ENCODE measurements at regions not wholly inside any gene's neighbourhood (a gene's known extent, or its start where the extent isn't known, plus 50 kb on each side); places are given as distances from the start of the nearest gene placed in this dataset.

GRCh38 chr18:48459016-48459415 lies 49.8 kb upstream of the ZBTB7C start:
- Histone ChIP-seq H3K27ac (ENCODE audit: low read length) (no peak overlapping the region), H3K4me3 (ENCODE audit: low read depth in 2 of 2, low read length in 2 of 2) (no peak overlapping the region), H3K36me3 (ENCODE audit: control insufficient read depth, insufficient read depth, low read length) (no peaks in the 10 kb centered on the region), H3K4me1 (ENCODE audit: control insufficient read depth, insufficient read depth, low read length) (no peaks in the 10 kb centered on the region), H3K27me3 (ENCODE audit: control insufficient read depth, insufficient read depth, low read length) (no peaks in the 10 kb centered on the region), H3K9me3 (ENCODE audit: control insufficient read depth, insufficient read depth, low read depth, low read length) (no peaks in the 10 kb centered on the region)
- TF ChIP-seq CTCF (IDR thresholded peaks at IDR 0.05): no peak
- TF ChIP-seq SIN3A (IDR thresholded peaks at IDR 0.05; ENCODE audit: borderline replicate concordance, insufficient read depth, low read depth, low read length): no peak
- no peak for TF ChIP-seq TCF7L2 (IDR thresholded peaks at IDR 0.05; ENCODE audit: low read depth, low read length)
- TF ChIP-seq REST (IDR thresholded peaks at IDR 0.05; ENCODE audit: insufficient read depth in 1 of 2, low read depth in 2 of 2, low read length in 1 of 2): no peak
- no peak for TF ChIP-seq POLR2AphosphoS5 (IDR thresholded peaks at IDR 0.05; ENCODE audit: low read depth, low read length)
- intact Hi-C loops (cut with micrococcal nuclease; ENCODE audit: unreplicated experiment): no loop called here
- no TSS peak for BruUV-seq (replicated peaks)
- CTCF ChIA-PET: interaction anchor here (2.1 kb wide), 1 partner anchor 14 kb away, joined by 5 read pairs; no protein-coding TSS in a partner anchor
- in situ Hi-C loops (cut with HindIII; ENCODE audit: low pct_unique_long_range_greater_than_20kb, low sequenced_read_pairs): no loop called here
- ATAC-seq: no peak
- POLR2A ChIA-PET: interaction anchor here (0.6 kb wide), 1 partner anchor 401 kb away, joined by 3 read pairs; no protein-coding TSS in a partner anchor
- DNase-seq (ENCODE audit: low read depth, low spot score): no peak

Measured in Panc1 (cell line).